K562 (cell line): ENCODE measurements at regions not wholly inside any gene's neighbourhood (a gene's known extent, or its start where the extent isn't known, plus 50 kb on each side); places are given as distances from the start of the nearest gene placed in this dataset.

ENCODE experiments used
- ATAC-seq: fragments of 200-7000 bp; cut with Tn5 transposase; 3 replicates; pipeline ENCODE4 v1.9.1; 2020; ENCODE audit warnings: moderate library complexity
- BruUV-seq: library from RNA; stranded (reverse); fragments of 400-500 nt; replicated peaks from 2 replicates; lab custom pipeline; 2021; lab: Mats Ljungman, UMichigan
- CTCF ChIA-PET: fragments of 300-600 bp; formaldehyde crosslinking; extraction: SDS; loops from one replicate; lab custom pipeline; 2021; ENCODE audit warnings: low intra/inter-chr PET ratio; lab: Yijun Ruan, JAX
- POLR2A ChIA-PET: fragments of 300-600, 350-650 bp; sonication (Branson Sonifier 250); formaldehyde crosslinking; extraction: SDS; loops from one replicate; lab custom pipeline; 2021; ENCODE audit warnings: antibody characterized with exemption, inconsistent platforms; lab: Yijun Ruan, JAX
- DNase-seq, 4 experiments: peaks; one replicate each; pipeline versions ENCODE4 v3.0.0 to v3.0.0-alpha.2; 2011 to 2018; ENCODE audit warnings: low spot score in 3 of 4, mixed read lengths in 3 of 4; ENCODE audit errors: extremely low read depth in 1 of 4
- FAIRE-seq: peaks from 2 replicates; lab custom pipeline; 2011; peaks lifted over from hg19 to GRCh38; lab: Jason Lieb, UNC
- H2AFZ ChIP-seq: 2 replicates; pipeline ENCODE4 v1.6.0; 2011; ENCODE audit warnings: low read depth, low read length, control low read depth, inconsistent platforms
- H3K27ac ChIP-seq: fragments of 200-600 bp; 3 replicates; pipeline ENCODE4 v1.8.0; 2011; ENCODE audit warnings: low read depth, mild to moderate bottlenecking, control low read depth, inconsistent platforms, low read length, moderate library complexity, mixed read lengths; ENCODE audit errors: extremely low read depth
- H3K27me3 ChIP-seq, 2 experiments: fragments of 300-600 bp in 1 of 2; 2 replicates in 1 of 2; 3 replicates in 1 of 2; pipeline versions ENCODE4 v1.6.0 to v1.8.0; 2011; ENCODE audit warnings: inconsistent platforms in 2 of 2, low read length in 2 of 2, mild to moderate bottlenecking in 1 of 2, mixed read lengths in 1 of 2, moderate library complexity in 1 of 2; ENCODE audit not compliant: control insufficient read depth in 2 of 2, insufficient read depth in 2 of 2
- H3K36me3 ChIP-seq: fragments of 300-600 bp; 3 replicates; pipeline ENCODE4 v1.8.0; 2011; ENCODE audit warnings: mild to moderate bottlenecking, low read length, inconsistent platforms; ENCODE audit not compliant: control insufficient read depth, insufficient read depth
- H3K4me1 ChIP-seq, 2 experiments: fragments of 200-600 bp in 1 of 2; replicated peaks in 1 of 2; 2 replicates in 1 of 2; 3 replicates in 1 of 2; pipeline versions ENCODE4 v1.5.1 to v1.8.0; 2011; ENCODE audit warnings: inconsistent platforms in 2 of 2, low read length in 2 of 2, mild to moderate bottlenecking in 1 of 2, mixed read lengths in 1 of 2, moderate library complexity in 1 of 2; ENCODE audit not compliant: control insufficient read depth in 2 of 2, insufficient read depth in 2 of 2
- H3K4me2 ChIP-seq: 2 replicates; pipeline ENCODE4 v1.6.1; 2011; ENCODE audit warnings: low read length, control low read depth, inconsistent platforms, mixed read lengths; ENCODE audit not compliant: insufficient read depth
- H3K4me3 ChIP-seq: fragments of 200-600 bp; sonication (generic), shearing (Covaris generic); 2 replicates; pipeline ENCODE4 v1.5.1; 2016; ENCODE audit warnings: control low read depth, inconsistent platforms
- H3K79me2 ChIP-seq: fragments of 200-600 bp; 3 replicates; pipeline ENCODE4 v1.8.0; 2011; ENCODE audit warnings: low read length, inconsistent platforms; ENCODE audit not compliant: control insufficient read depth, insufficient read depth
- H3K9ac ChIP-seq, 2 experiments: 2 replicates each; pipeline versions ENCODE4 v1.6.0 to v1.6.1; 2011; ENCODE audit warnings: low read depth in 2 of 2, low read length in 2 of 2, control low read depth in 1 of 2, inconsistent platforms in 1 of 2, mild to moderate bottlenecking in 1 of 2, mixed read lengths in 1 of 2; ENCODE audit not compliant: insufficient read depth in 1 of 2
- H3K9me1 ChIP-seq: one replicate; pipeline ENCODE4 v1.6.0; 2011; ENCODE audit warnings: inconsistent platforms, mild to moderate bottlenecking, low read length, moderate library complexity; ENCODE audit not compliant: control insufficient read depth, insufficient read depth
- H3K9me3 ChIP-seq: replicated peaks from 2 replicates; pipeline ENCODE4 v1.5.1; 2011; ENCODE audit warnings: low read depth, low read length, inconsistent platforms; ENCODE audit not compliant: control insufficient read depth, insufficient read depth
- H4K20me1 ChIP-seq: replicated peaks from 2 replicates; pipeline ENCODE4 v1.6.1; 2011; ENCODE audit warnings: low read length, inconsistent platforms, mixed read lengths; ENCODE audit not compliant: control insufficient read depth, insufficient read depth
- ASH1L ChIP-seq: fragments of 450-650 bp; IDR thresholded peaks from 2 replicates; pipeline ENCODE4 v1.6.1; 2018; ENCODE audit warnings: borderline replicate concordance, mild to moderate bottlenecking, low read depth; ENCODE audit not compliant: partially characterized antibody
- BACH1 ChIP-seq: fragments of 200-800 bp; sonication (Bioruptor generic); IDR thresholded peaks from 2 replicates; pipeline ENCODE4 v1.6.1; 2016; ENCODE audit warnings: missing genetic modification characterization, missing compliant biosample characterization
- E4F1 ChIP-seq: fragments of 250-450 bp; sonication (Bioruptor Pico); IDR thresholded peaks from 2 replicates; pipeline ENCODE4 v1.5.0; 2021; ENCODE audit warnings: mild to moderate bottlenecking, borderline replicate concordance
- ELF1 ChIP-seq: fragments of 200-800 bp; sonication (Bioruptor generic); IDR thresholded peaks from 2 replicates; pipeline ENCODE4 v1.6.1; 2016; ENCODE audit warnings: missing genetic modification characterization, missing compliant biosample characterization
- ELK3 ChIP-seq: fragments of 450-650 bp; formaldehyde crosslinking; IDR thresholded peaks from 2 replicates; pipeline ENCODE4 v1.4.0; 2020; ENCODE audit warnings: mild to moderate bottlenecking
- IFI16 ChIP-seq: fragments of 250-450 bp; sonication (Bioruptor Pico); IDR thresholded peaks from 2 replicates; pipeline ENCODE4 v2.1.2; 2022; ENCODE audit warnings: mild to moderate bottlenecking, inconsistent platforms
- MCM5 ChIP-seq: fragments of 450-650 bp; IDR thresholded peaks from 2 replicates; pipeline ENCODE4 v1.6.1; 2016; ENCODE audit warnings: low read depth
- NR2F6 ChIP-seq: fragments of 450-650 bp; formaldehyde crosslinking; IDR thresholded peaks from 2 replicates; pipeline ENCODE4 v1.4.0; 2020; ENCODE audit warnings: mild to moderate bottlenecking
- RBM17 ChIP-seq: fragments of 200-400 bp; formaldehyde crosslinking; IDR thresholded peaks from 2 replicates; pipeline ENCODE4 v1.6.1; 2017; ENCODE audit warnings: low read depth, mild to moderate bottlenecking, low read length, borderline replicate concordance
- SMARCC2 ChIP-seq: fragments of 450-650 bp; IDR thresholded peaks from 2 replicates; pipeline ENCODE4 v1.6.1; 2017; ENCODE audit warnings: antibody characterized with exemption, moderate library complexity, mild to moderate bottlenecking, low read depth
- SRF ChIP-seq, 2 experiments: fragments of 250-450, 450-650 bp in 1 of 2; sonication (Bioruptor Pico) in 1 of 2; sonication (generic) in 1 of 2; formaldehyde crosslinking; IDR thresholded peaks; 2 replicates each; pipeline versions ENCODE4 v1.5.0 to v1.5.1; 2020 to 2022; ENCODE audit warnings: mild to moderate bottlenecking in 1 of 2, missing genetic modification reagents in 1 of 2
- TEAD4 ChIP-seq, 2 experiments: sonication (generic) in 1 of 2; formaldehyde crosslinking in 1 of 2; IDR thresholded peaks; 2 replicates each; pipeline versions ENCODE4 v1.6.1 to v1.8.0; 2012 to 2022; ENCODE audit warnings: borderline replicate concordance in 1 of 2, inconsistent platforms in 1 of 2, low read length in 1 of 2, mild to moderate bottlenecking in 1 of 2, missing genetic modification reagents in 1 of 2
- ZNF444 ChIP-seq: fragments of 250-450 bp; sonication (Bioruptor Pico); IDR thresholded peaks from 2 replicates; pipeline ENCODE4 v1.4.0; 2020; ENCODE audit warnings: mild to moderate bottlenecking, moderate library complexity
- ZNF707 ChIP-seq: fragments of 250-450 bp; sonication (Bioruptor Pico); conservative IDR thresholded peaks from 2 replicates; pipeline ENCODE4 v1.8.0; 2022; ENCODE audit warnings: inconsistent platforms, mild to moderate bottlenecking, moderate library complexity
- ZNF830 ChIP-seq: fragments of 250-450 bp; sonication (Bioruptor Pico); IDR thresholded peaks from 2 replicates; pipeline ENCODE4 v1.5.0; 2021; ENCODE audit warnings: mild to moderate bottlenecking
- WGBS: fragments of 100-300 bp; shearing (Covaris generic); methylation state at CpG from one replicate; pipeline ENCODE4 v1.1.6; 2016; ENCODE audit warnings: low coverage, mixed read lengths; ENCODE audit not compliant: insufficient coverage; ENCODE audit errors: missing lambda C conversion rate; 5-methylcytosine and 5-hydroxymethylcytosine counted together
- in situ Hi-C: fragments of 300-500 bp; cut with MboI; formaldehyde crosslinking; loops from 4 replicates; pipeline ENCODE4 v1.15.0; 2018; ENCODE audit warnings: inconsistent platforms, mixed read lengths
- intact Hi-C: fragments of 100-400 bp; cut with micrococcal nuclease; formaldehyde crosslinking; loops from 2 replicates; pipeline ENCODE4 v1.14.2; 2022
- TF ChIP-seq, protein P1 (sequence below): fragments of 450-650 bp; IDR thresholded peaks from 2 replicates; pipeline ENCODE4 v1.6.1; 2016; ENCODE audit warnings: low read depth, mild to moderate bottlenecking, moderate library complexity

GRCh38 chr4:189510601-189511000, 430.1 kb upstream of the FRG1 start (continued):
- TF ChIP-seq TEAD4 (IDR thresholded peaks at IDR 0.05; ENCODE audit: low read length): no peak
- no peak for TF ChIP-seq TEAD4 (CRISPR knock-in tag; IDR thresholded peaks at IDR 0.05; ENCODE audit: borderline replicate concordance)
- no peak for TF ChIP-seq MCM5

GRCh38 chr4:189511581-189511980, 429.1 kb upstream of the FRG1 start:
- Histone ChIP-seq H3K9me1 (no peaks in the 10 kb centered on the region), H3K4me1 (no peaks in the 10 kb centered on the region), H3K27me3 (no peaks in the 10 kb centered on the region), H2AFZ (no peak overlapping the region), H3K9me3 (no peaks in the 10 kb centered on the region; the same call in 1 of the 2 replicates), H3K9ac (no peak overlapping the region), H3K79me2 (no peaks in the 10 kb centered on the region), H3K27ac (no peak overlapping the region), H3K4me3 (no peak overlapping the region), H4K20me1 (no peaks in the 10 kb centered on the region), H3K4me2 (no peak overlapping the region), H3K36me3 (no peaks in the 10 kb centered on the region)
- intact Hi-C loops: no loop called here
- CTCF ChIA-PET: no interaction called here
- TF ChIP-seq, protein P1, sequence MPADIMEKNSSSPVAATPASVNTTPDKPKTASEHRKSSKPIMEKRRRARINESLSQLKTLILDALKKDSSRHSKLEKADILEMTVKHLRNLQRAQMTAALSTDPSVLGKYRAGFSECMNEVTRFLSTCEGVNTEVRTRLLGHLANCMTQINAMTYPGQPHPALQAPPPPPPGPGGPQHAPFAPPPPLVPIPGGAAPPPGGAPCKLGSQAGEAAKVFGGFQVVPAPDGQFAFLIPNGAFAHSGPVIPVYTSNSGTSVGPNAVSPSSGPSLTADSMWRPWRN: no peak
- no peak for TF ChIP-seq SRF (CRISPR knock-in tag; IDR thresholded peaks at IDR 0.05)
- TF ChIP-seq RBM17: no peak
- no peak for TF ChIP-seq SMARCC2
- no peak for TF ChIP-seq IFI16 (CRISPR knock-in tag)
- TF ChIP-seq ZNF444 (CRISPR knock-in tag): no peak
- no peak for TF ChIP-seq E4F1 (CRISPR knock-in tag)
- no peak for TF ChIP-seq ELF1 (tag)
- no peak for TF ChIP-seq ELK3 (CRISPR knock-in tag)
- no peak for TF ChIP-seq NR2F6 (CRISPR knock-in tag)
- no peak for TF ChIP-seq ZNF830 (CRISPR knock-in tag)
- no peak for TF ChIP-seq ZNF707
- no peak for TF ChIP-seq BACH1 (tag)
- TF ChIP-seq ASH1L: no peak
- WGBS: 4% methylated on average over 10 of the region's 10 CpGs
- no TSS peak for BruUV-seq
- in situ Hi-C loops: no loop called here
- DNase-seq (no peak), ATAC-seq (no peak), FAIRE-seq (no peak)
- POLR2A ChIA-PET: no interaction called here
